MG63 (cell line): ENCODE measurements at regions not wholly inside any gene's neighbourhood (a gene's known extent, or its start where the extent isn't known, plus 50 kb on each side); places are given as distances from the start of the nearest gene placed in this dataset.
A peak's percentile ranks its signal among the peaks of the same experiment; 100 is the strongest.

Experiments
- DNase-seq: peaks from one replicate; pipeline ENCODE4 v3.0.0-alpha.2; 2020
- H3K27me3 ChIP-seq: fragments of 250-450 bp; sonication (Bioruptor Pico); 2 replicates; pipeline ENCODE4 v1.5.1; 2020; ENCODE audit warnings: mild to moderate bottlenecking, moderate library complexity
- H3K36me3 ChIP-seq: fragments of 250-450 bp; sonication (Bioruptor Pico); 2 replicates; pipeline ENCODE4 v1.5.1; 2020; ENCODE audit warnings: mild to moderate bottlenecking, moderate library complexity
- H3K4me3 ChIP-seq: fragments of 250-450 bp; sonication (Bioruptor Pico); 2 replicates; pipeline ENCODE4 v1.5.1; 2020; ENCODE audit warnings: mild to moderate bottlenecking, moderate library complexity
- H3K9me3 ChIP-seq: fragments of 250-450 bp; sonication (Bioruptor Pico); 2 replicates; pipeline ENCODE4 v1.5.1; 2020; ENCODE audit warnings: mild to moderate bottlenecking, moderate library complexity

GRCh38 chr4:143023239-143023918, 161.3 kb upstream of the USP38 start:
- Histone ChIP-seq H3K27me3 (no peaks in the 10 kb centered on the region), H3K9me3 (no peaks in the 10 kb centered on the region)
- DNase-seq: no peak

GRCh38 chr4:143025081-143025704, 159.5 kb upstream of the USP38 start:
- peak; percentile 73 for DNase-seq

More at GRCh38 chr4:143023239-143023918, 161.3 kb upstream of the USP38 start:
- H3K4me3 ChIP-seq: no peak overlapping the region
- no peaks in the 10 kb centered on the region for H3K36me3 ChIP-seq

GRCh38 chr4:143026459-143027170, 158.1 kb upstream of the USP38 start:
- no peaks in the 10 kb centered on the region for H3K36me3 ChIP-seq
- H3K27me3 ChIP-seq: no peaks in the 10 kb centered on the region
- peak; percentile 56 for DNase-seq
- H3K9me3 ChIP-seq: peaks cover 4% of the 10 kb centered on the region; the same call in 1 of the 2 replicates
- H3K4me3 ChIP-seq: no peak overlapping the region

More at GRCh38 chr4:143025081-143025704, 159.5 kb upstream of the USP38 start:
- H3K4me3 ChIP-seq: no peak overlapping the region
- H3K36me3 ChIP-seq: no peaks in the 10 kb centered on the region
- H3K9me3 ChIP-seq: peaks cover 4% of the 10 kb centered on the region; the same call in 1 of the 2 replicates
- H3K27me3 ChIP-seq: no peaks in the 10 kb centered on the region

- DNase-seq: no peak
- Histone ChIP-seq H3K4me3 (no peak overlapping the region), H3K36me3 (no peaks in the 10 kb centered on the region), H3K9me3 (no peaks in the 10 kb centered on the region), H3K27me3 (no peaks in the 10 kb centered on the region)
Measured at GRCh38 chr4:143035661-143036060, 149.1 kb upstream of the USP38 start.

- H3K9me3 ChIP-seq: no peaks in the 10 kb centered on the region
- H3K4me3 ChIP-seq: no peak overlapping the region
- H3K36me3 ChIP-seq: no peaks in the 10 kb centered on the region
- no peak for DNase-seq
- no peaks in the 10 kb centered on the region for H3K27me3 ChIP-seq
Measured at GRCh38 chr4:143036443-143036842, 148.3 kb upstream of the USP38 start.

- Histone ChIP-seq H3K4me3 (no peak overlapping the region), H3K9me3 (no peaks in the 10 kb centered on the region), H3K27me3 (no peaks in the 10 kb centered on the region), H3K36me3 (no peaks in the 10 kb centered on the region)
- DNase-seq: no peak
Measured at GRCh38 chr4:143046454-143046853, 138.3 kb upstream of the USP38 start.

GRCh38 chr4:143046906-143047305, 137.8 kb upstream of the USP38 start:
- Histone ChIP-seq H3K4me3 (no peak overlapping the region), H3K27me3 (no peaks in the 10 kb centered on the region), H3K9me3 (no peaks in the 10 kb centered on the region), H3K36me3 (no peaks in the 10 kb centered on the region)
- DNase-seq: no peak

GRCh38 chr4:143054971-143055370, 129.7 kb upstream of the USP38 start:
- Histone ChIP-seq H3K9me3 (no peaks in the 10 kb centered on the region), H3K4me3 (no peak overlapping the region)
- no peak for DNase-seq

GRCh38 chr4:143055997-143056396, 128.7 kb upstream of the USP38 start:
- H3K27me3 ChIP-seq: no peaks in the 10 kb centered on the region
- DNase-seq: no peak
- H3K9me3 ChIP-seq: no peaks in the 10 kb centered on the region
- H3K4me3 ChIP-seq: no peak overlapping the region
- H3K36me3 ChIP-seq: no peaks in the 10 kb centered on the region

More at GRCh38 chr4:143054971-143055370, 129.7 kb upstream of the USP38 start:
- H3K36me3 ChIP-seq: no peaks in the 10 kb centered on the region
- H3K27me3 ChIP-seq: no peaks in the 10 kb centered on the region

GRCh38 chr4:143071351-143071750, 113.4 kb upstream of the USP38 start:
- Histone ChIP-seq H3K36me3 (no peaks in the 10 kb centered on the region), H3K27me3 (no peaks in the 10 kb centered on the region), H3K9me3 (no peaks in the 10 kb centered on the region), H3K4me3 (no peak overlapping the region)
- no peak for DNase-seq

- H3K4me3 ChIP-seq: no peak overlapping the region
- H3K9me3 ChIP-seq: no peaks in the 10 kb centered on the region
- H3K36me3 ChIP-seq: no peaks in the 10 kb centered on the region
- no peak for DNase-seq
- H3K27me3 ChIP-seq: no peaks in the 10 kb centered on the region
Measured at GRCh38 chr4:143076723-143077122, 108.0 kb upstream of the USP38 start.

GRCh38 chr4:143082701-143083100, 102.0 kb upstream of the USP38 start:
- Histone ChIP-seq H3K9me3 (no peaks in the 10 kb centered on the region), H3K36me3 (no peaks in the 10 kb centered on the region), H3K27me3 (no peaks in the 10 kb centered on the region), H3K4me3 (no peak overlapping the region)
- no peak for DNase-seq

GRCh38 chr4:143083756-143084472, 100.8 kb upstream of the USP38 start:
- DNase-seq: no peak
- no peaks in the 10 kb centered on the region for H3K9me3 ChIP-seq
- H3K36me3 ChIP-seq: no peaks in the 10 kb centered on the region
- H3K4me3 ChIP-seq: no peak overlapping the region
- H3K27me3 ChIP-seq: no peaks in the 10 kb centered on the region

GRCh38 chr4:143084566-143084965, 100.2 kb upstream of the USP38 start:
- no peaks in the 10 kb centered on the region for H3K36me3 ChIP-seq
- no peaks in the 10 kb centered on the region for H3K27me3 ChIP-seq
- no peaks in the 10 kb centered on the region for H3K9me3 ChIP-seq
- no peak for DNase-seq
- no peak overlapping the region for H3K4me3 ChIP-seq

GRCh38 chr4:143085224-143085623, 99.5 kb upstream of the USP38 start:
- no peak for DNase-seq
- Histone ChIP-seq H3K4me3 (no peak overlapping the region), H3K9me3 (no peaks in the 10 kb centered on the region), H3K27me3 (no peaks in the 10 kb centered on the region), H3K36me3 (no peaks in the 10 kb centered on the region)

GRCh38 chr4:143085659-143086058, 99.1 kb upstream of the USP38 start:
- DNase-seq: no peak
- H3K27me3 ChIP-seq: no peaks in the 10 kb centered on the region
- no peak overlapping the region for H3K4me3 ChIP-seq

GRCh38 chr4:143089291-143089690, 95.4 kb upstream of the USP38 start:
- H3K9me3 ChIP-seq: no peaks in the 10 kb centered on the region
- no peak overlapping the region for H3K4me3 ChIP-seq
- no peaks in the 10 kb centered on the region for H3K27me3 ChIP-seq
- DNase-seq: no peak
- H3K36me3 ChIP-seq: no peaks in the 10 kb centered on the region

More at GRCh38 chr4:143085659-143086058, 99.1 kb upstream of the USP38 start:
- Histone ChIP-seq H3K9me3 (no peaks in the 10 kb centered on the region), H3K36me3 (no peaks in the 10 kb centered on the region)
